Parathyroid adenoma (tissue), 2 donors: ENCODE measurements at regions not wholly inside any gene's neighbourhood (a gene's known extent, or its start where the extent isn't known, plus 50 kb on each side); places are given as distances from the start of the nearest gene placed in this dataset.

ENCODE experiments used
- H2AFZ ChIP-seq: fragments of 300-600 bp; sonication (generic); one replicate; pipeline ENCODE4 v1.7.0; 2017; ENCODE audit warnings: antibody characterized with exemption, mild to moderate bottlenecking
- H3K27ac ChIP-seq: fragments of 300-600 bp; sonication (generic); one replicate; pipeline ENCODE4 v1.7.0; 2017
- H3K27me3 ChIP-seq: fragments of 300-600 bp; sonication (generic); one replicate; pipeline ENCODE4 v1.7.0; 2017; ENCODE audit warnings: low read length; ENCODE audit not compliant: control insufficient read depth, insufficient read depth
- H3K36me3 ChIP-seq: fragments of 300-600 bp; sonication (generic); one replicate; pipeline ENCODE4 v1.7.0; 2017; ENCODE audit warnings: low read length; ENCODE audit not compliant: control insufficient read depth, insufficient read depth
- H3K4me1 ChIP-seq: fragments of 300-600 bp; sonication (generic); one replicate; pipeline ENCODE4 v1.7.0; 2017; ENCODE audit warnings: control low read depth
- H3K4me2 ChIP-seq: fragments of 300-600 bp; sonication (generic); one replicate; pipeline ENCODE4 v1.7.0; 2017; ENCODE audit warnings: low read length
- H3K4me3 ChIP-seq: fragments of 300-600 bp; sonication (generic); one replicate; pipeline ENCODE4 v1.7.0; 2017; ENCODE audit warnings: low read depth, low read length
- H3K79me2 ChIP-seq: fragments of 300-600 bp; sonication (generic); one replicate; pipeline ENCODE4 v1.7.0; 2017; ENCODE audit warnings: control low read depth
- H3K9ac ChIP-seq: fragments of 300-600 bp; sonication (generic); one replicate; pipeline ENCODE4 v1.7.0; 2017; ENCODE audit warnings: mild to moderate bottlenecking
- H3K9me3 ChIP-seq: fragments of 300-600 bp; sonication (generic); one replicate; pipeline ENCODE4 v1.7.0; 2017; ENCODE audit warnings: low read length; ENCODE audit not compliant: control insufficient read depth
- CTCF ChIP-seq: fragments of 300-600 bp; sonication (generic); IDR thresholded peaks from one replicate; pipeline ENCODE4 v1.7.0; 2017; ENCODE audit warnings: antibody characterized with exemption, mild to moderate bottlenecking
- donor health status: primary hyperparathyroidism.

- no peak overlapping the region for H3K9ac ChIP-seq
- no peak overlapping the region for H3K4me2 ChIP-seq
- no peak overlapping the region for H3K27ac ChIP-seq
- no peaks in the 10 kb centered on the region for H3K36me3 ChIP-seq
- no peaks in the 10 kb centered on the region for H3K9me3 ChIP-seq
- H3K79me2 ChIP-seq = no peaks in the 10 kb centered on the region
- TF ChIP-seq CTCF = no peak
- H3K4me1 ChIP-seq = no peaks in the 10 kb centered on the region
- no peak overlapping the region for H3K4me3 ChIP-seq
- H3K27me3 ChIP-seq = no peaks in the 10 kb centered on the region
- no peak overlapping the region for H2AFZ ChIP-seq
Measured at GRCh38 chr10:9615189-9615588, 1402.5 kb upstream of the CELF2 start.

GRCh38 chr10:9621216-9621615 is 1396.5 kb upstream of the CELF2 start:
- Histone ChIP-seq H3K4me3 (no peak overlapping the region), H2AFZ (no peak overlapping the region), H3K27ac (no peak overlapping the region), H3K9me3 (no peaks in the 10 kb centered on the region), H3K27me3 (no peaks in the 10 kb centered on the region), H3K4me1 (no peaks in the 10 kb centered on the region), H3K79me2 (no peaks in the 10 kb centered on the region), H3K9ac (no peak overlapping the region), H3K36me3 (no peaks in the 10 kb centered on the region), H3K4me2 (no peak overlapping the region)
- TF ChIP-seq CTCF = no peak

DNA sequence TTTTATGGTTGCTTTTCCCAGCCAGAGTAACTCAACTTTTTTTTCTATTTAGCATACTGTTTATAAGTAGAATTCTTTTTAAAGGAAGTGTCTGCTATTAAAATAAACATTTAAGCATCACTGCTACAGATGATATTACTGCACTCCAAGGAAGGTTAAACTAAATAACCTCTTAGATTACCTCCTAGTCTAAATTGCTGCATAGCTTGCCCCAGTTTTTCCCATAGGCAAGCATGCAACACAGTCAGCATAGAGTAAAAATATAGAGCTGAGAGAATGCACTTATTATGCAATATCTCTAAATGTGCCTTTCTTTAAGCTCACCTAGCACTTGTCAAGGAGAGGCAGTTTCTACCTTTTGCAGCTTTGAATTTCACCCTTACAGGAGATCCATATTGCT is 1392.4 kb upstream of the CELF2 start:
- Histone ChIP-seq H2AFZ (no peak overlapping the region), H3K4me1 (no peaks in the 10 kb centered on the region), H3K9ac (no peak overlapping the region), H3K79me2 (no peaks in the 10 kb centered on the region), H3K27ac (no peak overlapping the region), H3K36me3 (no peaks in the 10 kb centered on the region), H3K27me3 (no peaks in the 10 kb centered on the region), H3K9me3 (no peaks in the 10 kb centered on the region), H3K4me3 (no peak overlapping the region), H3K4me2 (no peak overlapping the region)
- no peak for TF ChIP-seq CTCF

GRCh38 chr10:9634466-9634865 is 1383.2 kb upstream of the CELF2 start:
- Histone ChIP-seq H3K4me2 (no peak overlapping the region), H3K27me3 (no peaks in the 10 kb centered on the region), H3K36me3 (no peaks in the 10 kb centered on the region), H3K79me2 (no peaks in the 10 kb centered on the region), H2AFZ (no peak overlapping the region), H3K9ac (no peak overlapping the region), H3K9me3 (no peaks in the 10 kb centered on the region), H3K4me1 (no peaks in the 10 kb centered on the region), H3K4me3 (no peak overlapping the region), H3K27ac (no peak overlapping the region)
- no peak for TF ChIP-seq CTCF

- H2AFZ ChIP-seq = no peak overlapping the region
- H3K9me3 ChIP-seq = no peaks in the 10 kb centered on the region
- H3K36me3 ChIP-seq = no peaks in the 10 kb centered on the region
- no peaks in the 10 kb centered on the region for H3K4me1 ChIP-seq
- H3K27ac ChIP-seq = no peak overlapping the region
- H3K9ac ChIP-seq = no peak overlapping the region
- H3K4me3 ChIP-seq = no peak overlapping the region
- H3K4me2 ChIP-seq = no peak overlapping the region
- H3K79me2 ChIP-seq = no peaks in the 10 kb centered on the region
- TF ChIP-seq CTCF = no peak
- no peaks in the 10 kb centered on the region for H3K27me3 ChIP-seq
Measured at GRCh38 chr10:9635691-9636090, 1382.0 kb upstream of the CELF2 start.
